Activated CD8-positive, alpha-beta T cell treated with anti-CD3 and anti-CD28 coated beads for 36 hours (primary cell): ENCODE measurements at regions not wholly inside any gene's neighbourhood (a gene's known extent, or its start where the extent isn't known, plus 50 kb on each side); places are given as distances from the start of the nearest gene placed in this dataset.

Experiments
- ATAC-seq: fragments of 200-7000 bp; cut with Tn5 transposase; one replicate; pipeline ENCODE4 v1.10.0; 2021; ENCODE audit warnings: mild to moderate bottlenecking, moderate library complexity
- CTCF ChIA-PET: fragments of 350-600 bp; sonication (Branson Sonifier 250); formaldehyde crosslinking; loops from one replicate; lab custom pipeline; 2021; ENCODE audit warnings: antibody characterized with exemption; lab: Charles Lee
- POLR2A ChIA-PET: fragments of 350-600 bp; sonication (Branson Sonifier 250); formaldehyde crosslinking; loops from one replicate; lab custom pipeline; 2021; ENCODE audit warnings: antibody characterized with exemption; lab: Charles Lee
- DNase-seq: peaks from one replicate; pipeline ENCODE4 v3.0.0-alpha.2; 2020
- H3K27ac Mint-ChIP-seq: one replicate; pipeline ENCODE4 v1.8.0; 2021; ENCODE audit warnings: mild to moderate bottlenecking, mixed read lengths
- H3K27me3 Mint-ChIP-seq: one replicate; pipeline ENCODE4 v1.8.0; 2021; ENCODE audit warnings: mixed read lengths
- H3K36me3 Mint-ChIP-seq: one replicate; pipeline ENCODE4 v1.8.0; 2021; ENCODE audit warnings: low read depth, mixed read lengths
- H3K4me1 Mint-ChIP-seq: one replicate; pipeline ENCODE4 v1.8.0; 2021; ENCODE audit warnings: low read depth, mixed read lengths
- H3K4me3 Mint-ChIP-seq: one replicate; pipeline ENCODE4 v1.8.0; 2021; ENCODE audit warnings: mild to moderate bottlenecking, moderate library complexity, mixed read lengths
- H3K9me3 Mint-ChIP-seq: one replicate; pipeline ENCODE4 v1.8.0; 2021; ENCODE audit warnings: mixed read lengths
- intact Hi-C: fragments of 100-400 bp; cut with micrococcal nuclease; formaldehyde crosslinking; loops from one replicate; pipeline ENCODE4 v1.10.0; 2022
- TF ChIP-seq, protein P1 (sequence below): fragments of 200-600 bp; IDR thresholded peaks from one replicate; pipeline ENCODE4 v1.8.0; 2022; ENCODE audit warnings: antibody characterized with exemption, mild to moderate bottlenecking

GRCh38 chr2:40803900-40804299, 352.0 kb upstream of the SLC8A1 start:
- no peaks in the 10 kb centered on the region for H3K9me3 Mint-ChIP-seq
- H3K4me3 Mint-ChIP-seq, result no peak overlapping the region
- DNase-seq (no peak), ATAC-seq (no peak)
- H3K27ac Mint-ChIP-seq, result no peak overlapping the region
- POLR2A ChIA-PET, result no interaction called here
- TF ChIP-seq, protein P1, sequence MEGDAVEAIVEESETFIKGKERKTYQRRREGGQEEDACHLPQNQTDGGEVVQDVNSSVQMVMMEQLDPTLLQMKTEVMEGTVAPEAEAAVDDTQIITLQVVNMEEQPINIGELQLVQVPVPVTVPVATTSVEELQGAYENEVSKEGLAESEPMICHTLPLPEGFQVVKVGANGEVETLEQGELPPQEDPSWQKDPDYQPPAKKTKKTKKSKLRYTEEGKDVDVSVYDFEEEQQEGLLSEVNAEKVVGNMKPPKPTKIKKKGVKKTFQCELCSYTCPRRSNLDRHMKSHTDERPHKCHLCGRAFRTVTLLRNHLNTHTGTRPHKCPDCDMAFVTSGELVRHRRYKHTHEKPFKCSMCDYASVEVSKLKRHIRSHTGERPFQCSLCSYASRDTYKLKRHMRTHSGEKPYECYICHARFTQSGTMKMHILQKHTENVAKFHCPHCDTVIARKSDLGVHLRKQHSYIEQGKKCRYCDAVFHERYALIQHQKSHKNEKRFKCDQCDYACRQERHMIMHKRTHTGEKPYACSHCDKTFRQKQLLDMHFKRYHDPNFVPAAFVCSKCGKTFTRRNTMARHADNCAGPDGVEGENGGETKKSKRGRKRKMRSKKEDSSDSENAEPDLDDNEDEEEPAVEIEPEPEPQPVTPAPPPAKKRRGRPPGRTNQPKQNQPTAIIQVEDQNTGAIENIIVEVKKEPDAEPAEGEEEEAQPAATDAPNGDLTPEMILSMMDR, result no peak
- CTCF ChIA-PET, result no interaction called here
- H3K27me3 Mint-ChIP-seq, result no peaks in the 10 kb centered on the region
- intact Hi-C loops, result no loop called here
- no peaks in the 10 kb centered on the region for H3K4me1 Mint-ChIP-seq
- no peaks in the 10 kb centered on the region for H3K36me3 Mint-ChIP-seq

DNA sequence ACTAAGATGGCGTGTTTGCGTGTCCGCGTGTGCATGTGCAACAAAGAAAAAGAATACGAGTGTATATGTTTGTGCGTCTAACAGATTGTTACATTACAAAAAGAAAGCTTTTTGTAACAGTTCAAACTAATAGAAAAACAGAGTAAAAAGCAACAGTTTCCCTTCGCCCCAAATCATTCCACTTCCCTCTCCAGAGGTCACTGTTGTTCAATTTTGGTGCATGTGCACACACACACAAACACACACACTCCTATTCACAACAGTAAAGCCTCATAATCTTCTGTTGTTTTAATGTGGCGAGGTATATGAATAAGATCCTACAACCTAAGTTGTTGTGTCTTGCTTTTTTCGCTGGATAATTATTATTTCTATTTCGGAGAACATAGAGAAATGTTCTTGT, 357.3 kb upstream of the SLC8A1 start:
- ChIA-PET CTCF (no interaction called here), POLR2A (no interaction called here)
- Mint-ChIP-seq H3K27me3 (no peaks in the 10 kb centered on the region), H3K9me3 (no peaks in the 10 kb centered on the region), H3K4me3 (no peak overlapping the region), H3K27ac (no peak overlapping the region), H3K36me3 (no peaks in the 10 kb centered on the region), H3K4me1 (no peaks in the 10 kb centered on the region)
- no peak for DNase-seq
- no peak for ATAC-seq
- intact Hi-C loops, result no loop called here
- TF ChIP-seq, protein P1, result no peak

DNA sequence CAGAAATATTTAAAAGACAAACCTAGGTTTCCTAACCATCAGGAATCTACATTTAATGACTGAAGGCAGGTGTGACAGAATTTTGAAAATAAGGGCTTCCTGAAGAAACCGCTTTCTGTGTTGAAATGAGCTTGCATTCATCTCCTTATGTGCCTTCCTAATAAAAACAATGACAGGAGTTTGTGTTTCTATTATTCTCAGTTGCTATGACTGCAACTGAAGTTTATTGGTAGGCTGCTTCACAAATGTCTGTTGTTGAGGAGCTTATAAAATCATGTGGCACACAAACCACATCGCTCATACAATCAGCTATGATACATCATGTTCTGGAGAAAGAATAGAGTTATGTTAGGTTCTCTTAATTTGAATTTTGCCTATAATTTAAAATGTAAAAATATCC, 362.7 kb upstream of the SLC8A1 start:
- ATAC-seq, result no peak
- Mint-ChIP-seq H3K4me1 (no peaks in the 10 kb centered on the region), H3K36me3 (no peaks in the 10 kb centered on the region), H3K9me3 (no peaks in the 10 kb centered on the region), H3K27me3 (no peaks in the 10 kb centered on the region), H3K4me3 (no peak overlapping the region), H3K27ac (no peak overlapping the region)
- CTCF ChIA-PET, result no interaction called here
- TF ChIP-seq, protein P1, result no peak
- DNase-seq, result no peak
- POLR2A ChIA-PET, result no interaction called here
- intact Hi-C loops, result no loop called here

GRCh38 chr2:40820319-40820718, 368.4 kb upstream of the SLC8A1 start:
- intact Hi-C loops, result no loop called here
- Mint-ChIP-seq H3K4me3 (no peak overlapping the region), H3K36me3 (no peaks in the 10 kb centered on the region), H3K27ac (no peak overlapping the region), H3K9me3 (no peaks in the 10 kb centered on the region), H3K4me1 (peaks cover 4% of the 10 kb centered on the region), H3K27me3 (no peaks in the 10 kb centered on the region)
- DNase-seq (no peak), ATAC-seq (no peak)
- TF ChIP-seq, protein P1, result no peak
- ChIA-PET CTCF (no interaction called here), POLR2A (no interaction called here)

- intact Hi-C loops, result no loop called here
- H3K27ac Mint-ChIP-seq, result no peak overlapping the region
- no peaks in the 10 kb centered on the region for H3K27me3 Mint-ChIP-seq
- no peak for ATAC-seq
- H3K9me3 Mint-ChIP-seq, result no peaks in the 10 kb centered on the region
- POLR2A ChIA-PET, result no interaction called here
- peaks cover 4% of the 10 kb centered on the region for H3K4me1 Mint-ChIP-seq
- TF ChIP-seq, protein P1, result no peak
- DNase-seq, result no peak
- H3K4me3 Mint-ChIP-seq, result no peak overlapping the region
- H3K36me3 Mint-ChIP-seq, result no peaks in the 10 kb centered on the region
- CTCF ChIA-PET, result no interaction called here
Measured at GRCh38 chr2:40823478-40823877, 371.6 kb upstream of the SLC8A1 start.
